A549 (cell line): ENCODE measurements at regions not wholly inside any gene's neighbourhood (a gene's known extent, or its start where the extent isn't known, plus 50 kb on each side); places are given as distances from the start of the nearest gene placed in this dataset.

Source experiments
- POLR2A ChIP-seq: IDR thresholded peaks from 2 replicates; pipeline ENCODE4 v1.6.1; 2012; ENCODE audit warnings: mild to moderate bottlenecking, low read length
- TF ChIP-seq, protein P1 (sequence below): fragments of >200 bp; sonication (Bioruptor Twin); formaldehyde crosslinking; IDR thresholded peaks from 3 replicates; pipeline ENCODE4 v1.5.1; 2016
- TF ChIP-seq, protein P2 (sequence below): fragments of 150-350 bp; IDR thresholded peaks from 2 replicates; pipeline ENCODE4 v1.6.1; 2014; ENCODE audit warnings: low read depth, mild to moderate bottlenecking, low read length

- TF ChIP-seq POLR2A: no peak
- TF ChIP-seq, protein P1, sequence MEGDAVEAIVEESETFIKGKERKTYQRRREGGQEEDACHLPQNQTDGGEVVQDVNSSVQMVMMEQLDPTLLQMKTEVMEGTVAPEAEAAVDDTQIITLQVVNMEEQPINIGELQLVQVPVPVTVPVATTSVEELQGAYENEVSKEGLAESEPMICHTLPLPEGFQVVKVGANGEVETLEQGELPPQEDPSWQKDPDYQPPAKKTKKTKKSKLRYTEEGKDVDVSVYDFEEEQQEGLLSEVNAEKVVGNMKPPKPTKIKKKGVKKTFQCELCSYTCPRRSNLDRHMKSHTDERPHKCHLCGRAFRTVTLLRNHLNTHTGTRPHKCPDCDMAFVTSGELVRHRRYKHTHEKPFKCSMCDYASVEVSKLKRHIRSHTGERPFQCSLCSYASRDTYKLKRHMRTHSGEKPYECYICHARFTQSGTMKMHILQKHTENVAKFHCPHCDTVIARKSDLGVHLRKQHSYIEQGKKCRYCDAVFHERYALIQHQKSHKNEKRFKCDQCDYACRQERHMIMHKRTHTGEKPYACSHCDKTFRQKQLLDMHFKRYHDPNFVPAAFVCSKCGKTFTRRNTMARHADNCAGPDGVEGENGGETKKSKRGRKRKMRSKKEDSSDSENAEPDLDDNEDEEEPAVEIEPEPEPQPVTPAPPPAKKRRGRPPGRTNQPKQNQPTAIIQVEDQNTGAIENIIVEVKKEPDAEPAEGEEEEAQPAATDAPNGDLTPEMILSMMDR: no peak
- TF ChIP-seq, protein P2, sequence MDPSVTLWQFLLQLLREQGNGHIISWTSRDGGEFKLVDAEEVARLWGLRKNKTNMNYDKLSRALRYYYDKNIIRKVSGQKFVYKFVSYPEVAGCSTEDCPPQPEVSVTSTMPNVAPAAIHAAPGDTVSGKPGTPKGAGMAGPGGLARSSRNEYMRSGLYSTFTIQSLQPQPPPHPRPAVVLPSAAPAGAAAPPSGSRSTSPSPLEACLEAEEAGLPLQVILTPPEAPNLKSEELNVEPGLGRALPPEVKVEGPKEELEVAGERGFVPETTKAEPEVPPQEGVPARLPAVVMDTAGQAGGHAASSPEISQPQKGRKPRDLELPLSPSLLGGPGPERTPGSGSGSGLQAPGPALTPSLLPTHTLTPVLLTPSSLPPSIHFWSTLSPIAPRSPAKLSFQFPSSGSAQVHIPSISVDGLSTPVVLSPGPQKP: no peak
These were observed 531.3 kb downstream of the GALC start for GRCh38 chr14:87461704-87462103.
